ENCODE measurements at regions not wholly inside any gene's neighbourhood (a gene's known extent, or its start where the extent isn't known, plus 50 kb on each side); places are given as distances from the start of the nearest gene placed in this dataset.

GRCh38 chr17:77301694-77302266 lies 161.0 kb downstream of the SEC14L1 start:
- TF ChIP-seq, protein P1, sequence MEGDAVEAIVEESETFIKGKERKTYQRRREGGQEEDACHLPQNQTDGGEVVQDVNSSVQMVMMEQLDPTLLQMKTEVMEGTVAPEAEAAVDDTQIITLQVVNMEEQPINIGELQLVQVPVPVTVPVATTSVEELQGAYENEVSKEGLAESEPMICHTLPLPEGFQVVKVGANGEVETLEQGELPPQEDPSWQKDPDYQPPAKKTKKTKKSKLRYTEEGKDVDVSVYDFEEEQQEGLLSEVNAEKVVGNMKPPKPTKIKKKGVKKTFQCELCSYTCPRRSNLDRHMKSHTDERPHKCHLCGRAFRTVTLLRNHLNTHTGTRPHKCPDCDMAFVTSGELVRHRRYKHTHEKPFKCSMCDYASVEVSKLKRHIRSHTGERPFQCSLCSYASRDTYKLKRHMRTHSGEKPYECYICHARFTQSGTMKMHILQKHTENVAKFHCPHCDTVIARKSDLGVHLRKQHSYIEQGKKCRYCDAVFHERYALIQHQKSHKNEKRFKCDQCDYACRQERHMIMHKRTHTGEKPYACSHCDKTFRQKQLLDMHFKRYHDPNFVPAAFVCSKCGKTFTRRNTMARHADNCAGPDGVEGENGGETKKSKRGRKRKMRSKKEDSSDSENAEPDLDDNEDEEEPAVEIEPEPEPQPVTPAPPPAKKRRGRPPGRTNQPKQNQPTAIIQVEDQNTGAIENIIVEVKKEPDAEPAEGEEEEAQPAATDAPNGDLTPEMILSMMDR (IDR thresholded peaks at IDR 0.05): no peak
- DNase-seq: no peak
- H3K27ac Mint-ChIP-seq: no peak overlapping the region
- H3K36me3 Mint-ChIP-seq (ENCODE audit: low read depth): no peaks in the 10 kb centered on the region
- no peaks in the 10 kb centered on the region for H3K9me3 Mint-ChIP-seq
- peaks cover 44% of the 10 kb centered on the region for H3K4me1 Mint-ChIP-seq
- no peak overlapping the region for H3K4me3 Mint-ChIP-seq
- H3K27me3 Mint-ChIP-seq (ENCODE audit: low read depth, poor library complexity): peaks cover 4% of the 10 kb centered on the region

DNA sequence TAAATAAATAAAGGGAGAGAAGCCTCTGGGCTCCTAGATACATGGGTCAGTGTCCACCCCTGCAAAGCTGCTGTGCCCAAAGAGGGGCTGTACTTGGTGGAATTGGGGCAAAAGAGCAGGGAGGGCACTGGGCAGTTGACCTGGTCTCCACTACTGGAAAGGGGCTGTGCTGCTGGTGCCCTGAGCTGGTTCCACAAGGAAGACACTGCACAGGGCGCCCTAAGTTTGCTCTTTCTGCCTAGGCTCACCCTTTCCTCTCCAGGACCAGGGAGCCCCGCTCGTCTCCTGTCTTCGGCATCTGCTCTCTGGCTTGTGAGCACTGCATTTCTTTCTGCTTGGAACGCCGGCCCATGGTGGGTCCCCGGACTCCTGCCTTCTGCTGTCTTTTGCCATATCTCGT lies 161.9 kb downstream of the SEC14L1 start:
- no peak for DNase-seq
- TF ChIP-seq, protein P1 (IDR thresholded peaks at IDR 0.05): no peak
- no peak overlapping the region for H3K4me3 Mint-ChIP-seq
- no peaks in the 10 kb centered on the region for H3K9me3 Mint-ChIP-seq
- peaks cover 46% of the 10 kb centered on the region for H3K4me1 Mint-ChIP-seq
- H3K36me3 Mint-ChIP-seq (ENCODE audit: low read depth): no peaks in the 10 kb centered on the region
- H3K27ac Mint-ChIP-seq: no peak overlapping the region
- H3K27me3 Mint-ChIP-seq (ENCODE audit: low read depth, poor library complexity): peaks cover 4% of the 10 kb centered on the region

- Mint-ChIP-seq H3K27ac (peak overlapping the region; percentile 96), H3K4me1 (peaks cover 40% of the 10 kb centered on the region), H3K9me3 (no peaks in the 10 kb centered on the region), H3K4me3 (no peak overlapping the region), H3K36me3 (ENCODE audit: low read depth) (no peaks in the 10 kb centered on the region), H3K27me3 (ENCODE audit: low read depth, poor library complexity) (peaks cover 6% of the 10 kb centered on the region)
- TF ChIP-seq, protein P1 (IDR thresholded peaks at IDR 0.05): no peak
- DNase-seq: no peak
These were observed 162.9 kb downstream of the SEC14L1 start for GRCh38 chr17:77303620-77304019.

- Mint-ChIP-seq H3K36me3 (ENCODE audit: low read depth) (no peaks in the 10 kb centered on the region), H3K9me3 (no peaks in the 10 kb centered on the region), H3K27ac (peak overlapping the region; percentile 96), H3K27me3 (ENCODE audit: low read depth, poor library complexity) (peaks cover 6% of the 10 kb centered on the region), H3K4me3 (no peak overlapping the region), H3K4me1 (peaks cover 38% of the 10 kb centered on the region)
- TF ChIP-seq, protein P1 (IDR thresholded peaks at IDR 0.05): no peak
- no peak for DNase-seq
These were observed 163.4 kb downstream of the SEC14L1 start for GRCh38 chr17:77304051-77304745.

DNA sequence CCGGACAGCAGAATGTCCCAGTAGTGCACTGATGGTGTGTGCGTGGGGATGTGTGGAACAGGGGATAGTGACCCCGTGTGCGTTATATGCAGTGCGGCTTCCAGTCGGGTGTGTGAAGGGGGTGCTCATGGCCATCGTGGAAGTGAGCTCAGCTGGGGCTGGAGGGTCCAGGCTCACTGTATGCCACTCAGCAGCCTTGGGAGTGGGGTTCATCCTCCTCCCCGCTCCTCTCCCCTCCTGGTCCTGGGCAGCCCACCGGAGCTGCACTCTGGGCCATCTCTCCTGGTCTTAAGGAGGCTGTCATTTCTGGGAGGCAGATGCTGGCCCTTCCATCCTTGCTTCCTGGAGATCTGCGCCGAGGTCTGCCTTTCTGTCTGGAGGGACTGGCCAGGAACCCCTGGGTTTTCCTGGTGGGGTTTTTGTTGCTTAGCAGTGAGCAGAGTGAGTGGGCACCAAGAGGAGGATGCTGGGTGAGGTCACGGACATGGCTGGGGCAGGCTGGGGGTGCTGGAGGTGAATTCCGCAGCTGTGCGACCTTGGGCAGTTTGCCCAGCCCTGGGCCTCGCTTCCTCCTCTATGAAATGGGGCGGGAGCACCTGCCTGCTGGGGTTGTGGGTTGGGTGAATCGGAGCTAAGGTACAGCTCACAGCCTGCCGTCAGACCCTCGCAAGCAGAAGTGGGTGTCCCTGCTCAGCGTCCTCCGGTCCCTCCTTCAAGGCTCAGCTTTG lies 164.1 kb downstream of the SEC14L1 start:
- DNase-seq: no peak
- Mint-ChIP-seq H3K4me3 (no peak overlapping the region), H3K27ac (peak overlapping the region; percentile 57), H3K36me3 (ENCODE audit: low read depth) (no peaks in the 10 kb centered on the region), H3K27me3 (ENCODE audit: low read depth, poor library complexity) (peaks cover 6% of the 10 kb centered on the region), H3K9me3 (no peaks in the 10 kb centered on the region), H3K4me1 (peaks cover 40% of the 10 kb centered on the region)
- TF ChIP-seq, protein P1 (IDR thresholded peaks at IDR 0.05): no peak
